NCI-H2107 treated with DMSO at 0.1 percent for 48 hours (cell line): ENCODE measurements at regions not wholly inside any gene's neighbourhood (a gene's known extent, or its start where the extent isn't known, plus 50 kb on each side); places are given as distances from the start of the nearest gene placed in this dataset.

Experiments
- DNase-seq: peaks from one replicate; lab custom pipeline; 2025; ENCODE audit not compliant: unreplicated experiment; lab: John Stamatoyannopoulos, UW

- no peak for DNase-seq
Measured at GRCh38 chr16:66152181-66152580, 214.3 kb upstream of the CDH5 start.

- DNase-seq, result no peak
Measured at GRCh38 chr16:66150698-66151482, 215.6 kb upstream of the CDH5 start.

GRCh38 chr16:66147291-66147690 lies 219.2 kb upstream of the CDH5 start:
- no peak for DNase-seq

GRCh38 chr16:66146798-66147197 lies 219.7 kb upstream of the CDH5 start:
- DNase-seq, result no peak

GRCh38 chr16:66144641-66145040 lies 221.8 kb upstream of the CDH5 start:
- DNase-seq, result no peak

GRCh38 chr16:66143415-66143814 lies 223.1 kb upstream of the CDH5 start:
- DNase-seq, result no peak

GRCh38 chr16:66141885-66142284 lies 224.6 kb upstream of the CDH5 start:
- no peak for DNase-seq

- no peak for DNase-seq
Measured at GRCh38 chr16:66137853-66138252, 228.6 kb upstream of the CDH5 start.

GRCh38 chr16:66136841-66137240 lies 229.7 kb upstream of the CDH5 start:
- no peak for DNase-seq

- DNase-seq, result no peak
Measured at GRCh38 chr16:66135838-66136237, 230.7 kb upstream of the CDH5 start.

- DNase-seq, result no peak
Measured at GRCh38 chr16:66135421-66135831, 231.1 kb upstream of the CDH5 start.

- DNase-seq, result no peak
Measured at GRCh38 chr16:66134875-66135274, 231.6 kb upstream of the CDH5 start.

- DNase-seq, result no peak
Measured at GRCh38 chr16:66133643-66134338, 232.7 kb upstream of the CDH5 start.

- no peak for DNase-seq
Measured at GRCh38 chr16:66131895-66132294, 234.6 kb upstream of the CDH5 start.

- no peak for DNase-seq
Measured at GRCh38 chr16:66131156-66131807, 235.2 kb upstream of the CDH5 start.

GRCh38 chr16:66130296-66130905 lies 236.1 kb upstream of the CDH5 start:
- DNase-seq, result no peak

GRCh38 chr16:66129196-66129595 lies 237.3 kb upstream of the CDH5 start:
- DNase-seq, result no peak

- DNase-seq, result no peak
Measured at GRCh38 chr16:66128371-66128770, 238.1 kb upstream of the CDH5 start.

- no peak for DNase-seq
Measured at GRCh38 chr16:66127459-66128370, 238.8 kb upstream of the CDH5 start.

GRCh38 chr16:66121466-66121865 lies 245.0 kb upstream of the CDH5 start:
- DNase-seq, result no peak

GRCh38 chr16:66120656-66121055 lies 245.8 kb upstream of the CDH5 start:
- DNase-seq, result no peak
